ENCODE measurements at regions not wholly inside any gene's neighbourhood (a gene's known extent, or its start where the extent isn't known, plus 50 kb on each side); places are given as distances from the start of the nearest gene placed in this dataset.

- TF ChIP-seq CTCF (conservative IDR thresholded peaks at IDR 0.05; ENCODE audit: low read depth in 2 of 2): no peak
- TF ChIP-seq POLR2AphosphoS5 (IDR thresholded peaks at IDR 0.05; ENCODE audit: low read depth): no peak
- TF ChIP-seq EZH2 (IDR thresholded peaks at IDR 0.05; ENCODE audit: low read depth, unreplicated experiment): no peak
Measured at GRCh38 chr20:11155156-11155756, 481.5 kb upstream of the JAG1 start.

Measured in GM23338 (cell line).